ENCODE measurements at regions not wholly inside any gene's neighbourhood (a gene's known extent, or its start where the extent isn't known, plus 50 kb on each side); places are given as distances from the start of the nearest gene placed in this dataset.
A peak's percentile ranks its signal among the peaks of the same experiment; 100 is the strongest.

- H4K20me1 ChIP-seq (ENCODE audit: insufficient read depth, low read length): no peaks in the 10 kb centered on the region
- POLR2A ChIA-PET: no interaction called here
- no peaks in the 10 kb centered on the region for H3K27me3 ChIP-seq (ENCODE audit: control insufficient read depth in 1 of 2, insufficient read depth in 2 of 2, low read length in 2 of 2)
- BruUV-seq (replicated peaks): no TSS peak
- no peak for ATAC-seq
- H3K4me1 ChIP-seq (ENCODE audit: insufficient read depth, low read length): no peaks in the 10 kb centered on the region
- no peak for FAIRE-seq
- peaks cover 48% of the 10 kb centered on the region for H3K9me3 ChIP-seq (ENCODE audit: low read length)
- no peak overlapping the region for H3K4me2 ChIP-seq (ENCODE audit: low read depth, low read length)
- WGBS (ENCODE audit: low lambda C conversion rate): 6% methylated on average over 2 of the region's 2 CpGs
- CTCF ChIA-PET (ENCODE audit: low intra/inter-chr PET ratio, low total read pairs): no interaction called here
- no peak overlapping the region for H3K9ac ChIP-seq (ENCODE audit: insufficient read depth, low read depth, low read length)
- no peak for DNase-seq (ENCODE audit: low spot score)
- TF ChIP-seq THYN1 (CRISPR knock-in tag; IDR thresholded peaks at IDR 0.05; ENCODE audit: borderline replicate concordance, low read depth): no peak
- no peak for TF ChIP-seq ZNF557 (CRISPR knock-in tag; IDR thresholded peaks at IDR 0.05)
- TF ChIP-seq GABPB1 (CRISPR knock-in tag; IDR thresholded peaks at IDR 0.05): no peak
- no peak for TF ChIP-seq EHMT2 (IDR thresholded peaks at IDR 0.05; ENCODE audit: borderline replicate concordance, low read depth, low read length)
- H3K79me2 ChIP-seq (ENCODE audit: insufficient read depth, low read length): no peaks in the 10 kb centered on the region
- no peak overlapping the region for H3K4me3 ChIP-seq (replicated peaks in 1 of 3; ENCODE audit: insufficient read depth in 1 of 3, low read depth in 2 of 3, low read length in 3 of 3)
- H3K36me3 ChIP-seq (replicated peaks in 1 of 2; ENCODE audit: control insufficient read depth in 1 of 2, insufficient read depth in 2 of 2, low read length in 2 of 2): no peaks in the 10 kb centered on the region
- H2AFZ ChIP-seq (ENCODE audit: low read length): no peak overlapping the region
- H3K27ac ChIP-seq (ENCODE audit: extremely low read length, insufficient read depth, low read length): no peak overlapping the region
- intact Hi-C loops (cut with micrococcal nuclease; ENCODE audit: unreplicated experiment) (no loop called here), in situ Hi-C loops (cut with HindIII; ENCODE audit: extremely low pct_ligation_motif_present, low pct_unique_long_range_greater_than_20kb) (no loop called here)
These were observed 111.5 kb upstream of the IL15 start for GRCh38 chr4:141524841-141525240.

- BruUV-seq (replicated peaks): no TSS peak
- Histone ChIP-seq H4K20me1 (ENCODE audit: insufficient read depth, low read length) (no peaks in the 10 kb centered on the region), H2AFZ (ENCODE audit: low read length) (no peak overlapping the region), H3K9me3 (ENCODE audit: low read length) (peaks cover 41% of the 10 kb centered on the region), H3K79me2 (ENCODE audit: insufficient read depth, low read length) (no peaks in the 10 kb centered on the region), H3K4me3 (replicated peaks in 1 of 3; ENCODE audit: insufficient read depth in 1 of 3, low read depth in 2 of 3, low read length in 3 of 3) (no peak overlapping the region), H3K36me3 (replicated peaks in 1 of 2; ENCODE audit: control insufficient read depth in 1 of 2, insufficient read depth in 2 of 2, low read length in 2 of 2) (no peaks in the 10 kb centered on the region), H3K9ac (ENCODE audit: insufficient read depth, low read depth, low read length) (no peak overlapping the region), H3K27ac (ENCODE audit: extremely low read length, insufficient read depth, low read length) (no peak overlapping the region), H3K4me2 (ENCODE audit: low read depth, low read length) (no peak overlapping the region), H3K27me3 (ENCODE audit: control insufficient read depth in 1 of 2, insufficient read depth in 2 of 2, low read length in 2 of 2) (no peaks in the 10 kb centered on the region), H3K4me1 (ENCODE audit: insufficient read depth, low read length) (no peaks in the 10 kb centered on the region)
- no peak for FAIRE-seq
- 51% methylated on average over 4 of the region's 4 CpGs for WGBS (ENCODE audit: low lambda C conversion rate)
- in situ Hi-C loops (cut with HindIII; ENCODE audit: extremely low pct_ligation_motif_present, low pct_unique_long_range_greater_than_20kb): no loop called here
- DNase-seq (ENCODE audit: low spot score): no peak
- no peak for ATAC-seq
- ChIA-PET CTCF (ENCODE audit: low intra/inter-chr PET ratio, low total read pairs) (no interaction called here), POLR2A (no interaction called here)
- 0 out of 2 replicates have a peak, but pooled peaks have one; percentile 22 for TF ChIP-seq NFE2L2 (IDR thresholded peaks at IDR 0.05; ENCODE audit: low read length)
- TF ChIP-seq ZNF629 (CRISPR knock-in tag; conservative IDR thresholded peaks at IDR 0.05): no peak
- TF ChIP-seq MAFK (conservative IDR thresholded peaks at IDR 0.05 in 1 of 2, IDR thresholded peaks at IDR 0.05 in 1 of 2; ENCODE audit: low read length in 2 of 2): peak in 1 of 2 experiments; percentile 8; a peak in 1 of 4 replicates
- intact Hi-C loops (cut with micrococcal nuclease; ENCODE audit: unreplicated experiment): no loop called here
These were observed 105.8 kb upstream of the IL15 start for GRCh38 chr4:141530627-141531026.
